DMS53 (cell line): ENCODE measurements at regions not wholly inside any gene's neighbourhood (a gene's known extent, or its start where the extent isn't known, plus 50 kb on each side); places are given as distances from the start of the nearest gene placed in this dataset.

Experiments
- DNase-seq: peaks from one replicate; lab custom pipeline; 2025; lab: John Stamatoyannopoulos, UW

GRCh38 chr18:57243624-57244179 is 96.8 kb downstream of the BOD1L2 start:
- DNase-seq = peak; percentile 27

- DNase-seq = no peak
Observed at GRCh38 chr18:57249179-57249578, 102.3 kb downstream of the BOD1L2 start.

- DNase-seq = no peak
Observed at GRCh38 chr18:57249883-57250282, 102.5 kb upstream of the ST8SIA3 start.

GRCh38 chr18:57251747-57252146 is 100.6 kb upstream of the ST8SIA3 start:
- no peak for DNase-seq

- no peak for DNase-seq
Observed at GRCh38 chr18:57253903-57254302, 98.5 kb upstream of the ST8SIA3 start.

GRCh38 chr18:57258131-57258777 is 94.1 kb upstream of the ST8SIA3 start:
- DNase-seq = no peak

GRCh38 chr18:57267368-57267925 is 84.9 kb upstream of the ST8SIA3 start:
- DNase-seq = no peak

- no peak for DNase-seq
Observed at GRCh38 chr18:57269756-57270155, 82.6 kb upstream of the ST8SIA3 start.

- DNase-seq = no peak
Observed at GRCh38 chr18:57270156-57270555, 82.2 kb upstream of the ST8SIA3 start.

GRCh38 chr18:57273194-57273593 is 79.2 kb upstream of the ST8SIA3 start:
- DNase-seq = no peak

- DNase-seq = no peak
Observed at GRCh38 chr18:57275111-57275510, 77.2 kb upstream of the ST8SIA3 start.

GRCh38 chr18:57276829-57277228 is 75.5 kb upstream of the ST8SIA3 start:
- DNase-seq = no peak

GRCh38 chr18:57278933-57279332 is 73.4 kb upstream of the ST8SIA3 start:
- DNase-seq = no peak

GRCh38 chr18:57281519-57281918 is 70.8 kb upstream of the ST8SIA3 start:
- peak; percentile 52 for DNase-seq

- DNase-seq = no peak
Observed at GRCh38 chr18:57286949-57287348, 65.4 kb upstream of the ST8SIA3 start.

- no peak for DNase-seq
Observed at GRCh38 chr18:57287766-57288165, 64.6 kb upstream of the ST8SIA3 start.

GRCh38 chr18:57294547-57294946 is 57.8 kb upstream of the ST8SIA3 start:
- DNase-seq = no peak

GRCh38 chr18:57296336-57296735 is 56.0 kb upstream of the ST8SIA3 start:
- no peak for DNase-seq

- DNase-seq = no peak
Observed at GRCh38 chr18:57297306-57297705, 55.1 kb upstream of the ST8SIA3 start.

GRCh38 chr18:57299931-57300330 is 52.4 kb upstream of the ST8SIA3 start:
- DNase-seq = no peak

GRCh38 chr18:57301573-57302559 is 50.5 kb upstream of the ST8SIA3 start:
- no peak for DNase-seq
